HEK293 (cell line): ENCODE measurements at regions not wholly inside any gene's neighbourhood (a gene's known extent, or its start where the extent isn't known, plus 50 kb on each side); places are given as distances from the start of the nearest gene placed in this dataset.

ENCODE experiments used
- CTCF ChIA-PET: fragments of 350-600 bp; formaldehyde crosslinking; extraction: SDS; loops from one replicate; lab custom pipeline; 2021; ENCODE audit warnings: antibody characterized with exemption; lab: Yijun Ruan, JAX
- POLR2A ChIA-PET: fragments of 300-600 bp; formaldehyde crosslinking; extraction: SDS; loops from one replicate; lab custom pipeline; 2020; ENCODE audit warnings: antibody characterized with exemption, inconsistent platforms; lab: Yijun Ruan, JAX
- H3K27ac ChIP-seq: fragments of 200-500 bp; sonication (Bioruptor generic); 2 replicates; pipeline ENCODE4 v1.5.1; 2014; ENCODE audit warnings: low read depth, low read length, control low read depth, inconsistent platforms; ENCODE audit errors: extremely low read depth
- H3K36me3 ChIP-seq, 2 experiments: fragments of 200-500 bp in 1 of 2; sonication (Bioruptor generic) in 1 of 2; 1 replicate in 1 of 2; 2 replicates in 1 of 2; pipeline ENCODE4 v1.5.1; 2014 to 2017; ENCODE audit warnings: inconsistent platforms in 2 of 2, low read length in 2 of 2; ENCODE audit not compliant: control insufficient read depth in 2 of 2, insufficient read depth in 1 of 2
- H3K4me1 ChIP-seq: fragments of 200-500 bp; sonication (Bioruptor generic); 2 replicates; pipeline ENCODE4 v1.5.1; 2014; ENCODE audit warnings: mild to moderate bottlenecking, low read length, inconsistent platforms; ENCODE audit not compliant: control insufficient read depth, insufficient read depth
- H3K4me3 ChIP-seq: 2 replicates; pipeline ENCODE4 v1.5.1; 2011; ENCODE audit warnings: low read depth, mild to moderate bottlenecking, control low read depth, low read length, moderate library complexity
- H3K9me3 ChIP-seq: fragments of 200-500 bp; sonication (Bioruptor generic); 2 replicates; pipeline ENCODE4 v1.5.1; 2014; ENCODE audit warnings: low read depth, low read length, inconsistent platforms; ENCODE audit not compliant: control insufficient read depth, insufficient read depth
- HOXD13 ChIP-seq: sonication (generic); formaldehyde crosslinking; IDR thresholded peaks from 2 replicates; pipeline ENCODE4 v1.8.0; 2022; ENCODE audit warnings: missing genetic modification reagents, borderline replicate concordance
- KLF9 ChIP-seq: fragments of 450-650 bp; formaldehyde crosslinking; IDR thresholded peaks from 2 replicates; pipeline ENCODE4 v1.5.1; 2016; ENCODE audit warnings: missing biosample characterization, missing genetic modification characterization, low read depth
- MYNN ChIP-seq: fragments of 450-650 bp; formaldehyde crosslinking; IDR thresholded peaks from 2 replicates; pipeline ENCODE4 v1.5.1; 2016; ENCODE audit warnings: missing biosample characterization, missing genetic modification characterization, borderline replicate concordance
- YY2 ChIP-seq: fragments of 450-650 bp; formaldehyde crosslinking; IDR thresholded peaks from 2 replicates; pipeline ENCODE4 v1.5.1; 2016; ENCODE audit warnings: missing biosample characterization, missing genetic modification characterization
- ZBTB17 ChIP-seq: fragments of 450-650 bp; formaldehyde crosslinking; IDR thresholded peaks from 2 replicates; pipeline ENCODE4 v1.5.1; 2016; ENCODE audit warnings: missing biosample characterization, missing genetic modification characterization
- ZNF16 ChIP-seq: fragments of 450-650 bp; formaldehyde crosslinking; IDR thresholded peaks from 2 replicates; pipeline ENCODE4 v1.5.1; 2016; ENCODE audit warnings: low read depth, missing biosample characterization, missing genetic modification characterization
- ZNF214 ChIP-seq: fragments of 450-650 bp; formaldehyde crosslinking; IDR thresholded peaks from 2 replicates; pipeline ENCODE4 v1.5.1; 2017; ENCODE audit warnings: missing biosample characterization, mild to moderate bottlenecking, missing genetic modification characterization, borderline replicate concordance
- ZNF529 ChIP-seq: fragments of 450-650 bp; formaldehyde crosslinking; IDR thresholded peaks from 2 replicates; pipeline ENCODE4 v1.5.1; 2017; ENCODE audit warnings: missing genetic modification characterization, missing biosample characterization; ENCODE audit not compliant: insufficient replicate concordance
- ZNF571 ChIP-seq: fragments of 450-650 bp; formaldehyde crosslinking; IDR thresholded peaks from 2 replicates; pipeline ENCODE4 v1.5.0; 2017; ENCODE audit warnings: missing biosample characterization, missing genetic modification characterization
- ZNF585B ChIP-seq: fragments of 450-650 bp; formaldehyde crosslinking; IDR thresholded peaks from 2 replicates; pipeline ENCODE4 v1.5.1; 2016; ENCODE audit warnings: missing biosample characterization, missing genetic modification characterization
- ZNF610 ChIP-seq: fragments of 450-650 bp; formaldehyde crosslinking; IDR thresholded peaks from 2 replicates; pipeline ENCODE4 v1.5.1; 2016; ENCODE audit warnings: missing biosample characterization, missing genetic modification characterization, borderline replicate concordance
- ZNF658 ChIP-seq: fragments of 450-650 bp; formaldehyde crosslinking; IDR thresholded peaks from 2 replicates; pipeline ENCODE4; 2016; ENCODE audit warnings: missing biosample characterization, missing genetic modification characterization
- ZNF707 ChIP-seq: fragments of 450-650 bp; formaldehyde crosslinking; IDR thresholded peaks from 2 replicates; pipeline ENCODE4 v1.5.1; 2016; ENCODE audit warnings: missing biosample characterization, missing genetic modification characterization
- ZNF76 ChIP-seq: fragments of 450-650 bp; formaldehyde crosslinking; IDR thresholded peaks from 2 replicates; pipeline ENCODE4; 2016; ENCODE audit warnings: low read depth, missing biosample characterization, missing genetic modification characterization, borderline replicate concordance
- ZXDB ChIP-seq: fragments of 450-650 bp; formaldehyde crosslinking; IDR thresholded peaks from 2 replicates; pipeline ENCODE4 v1.5.1; 2016; ENCODE audit warnings: missing biosample characterization, missing genetic modification characterization
- TF ChIP-seq, protein P1 (sequence below): fragments of 450-650 bp; formaldehyde crosslinking; IDR thresholded peaks from 2 replicates; pipeline ENCODE4 v1.5.1; 2017; ENCODE audit warnings: missing biosample characterization, mild to moderate bottlenecking, missing genetic modification characterization, moderate library complexity
- TF ChIP-seq, protein P2 (sequence below): fragments of 450-650 bp; formaldehyde crosslinking; IDR thresholded peaks from 2 replicates; pipeline ENCODE4 v1.5.1; 2017; ENCODE audit warnings: missing biosample characterization, missing genetic modification characterization
- TF ChIP-seq, protein P3 (sequence below): fragments of 450-650 bp; formaldehyde crosslinking; IDR thresholded peaks from 2 replicates; pipeline ENCODE4 v1.5.1; 2017; ENCODE audit warnings: missing biosample characterization, missing genetic modification characterization
- TF ChIP-seq, protein P4 (sequence below): fragments of 450-650 bp; formaldehyde crosslinking; IDR thresholded peaks from 2 replicates; pipeline ENCODE4 v1.5.1; 2016; ENCODE audit warnings: missing biosample characterization, missing genetic modification characterization
- TF ChIP-seq, protein P5 (sequence below): fragments of 450-650 bp; formaldehyde crosslinking; IDR thresholded peaks from 2 replicates; pipeline ENCODE4 v1.5.1; 2016; ENCODE audit warnings: missing biosample characterization, missing genetic modification characterization

DNA sequence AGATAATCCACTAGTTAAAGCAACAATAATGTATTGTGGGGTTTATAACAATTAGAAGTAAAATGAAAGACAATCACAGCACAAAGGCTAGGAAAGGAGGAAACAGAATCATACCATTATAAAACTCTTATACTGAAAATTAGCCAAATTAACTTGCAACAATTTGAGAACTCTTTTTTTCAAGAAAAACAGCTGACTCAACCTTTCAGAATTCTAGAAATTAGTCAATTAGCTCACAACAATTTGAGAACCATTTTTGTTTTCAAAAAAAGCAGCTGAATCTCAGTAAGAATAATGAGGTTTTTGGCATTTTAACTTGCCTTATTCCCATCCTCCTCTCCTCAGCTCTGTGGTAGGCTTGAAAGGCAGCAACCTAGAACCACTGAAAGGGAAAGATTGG lies 269.9 kb downstream of the NPR3 start:
- H3K9me3 ChIP-seq, result no peaks in the 10 kb centered on the region
- no peak overlapping the region for H3K4me3 ChIP-seq
- H3K27ac ChIP-seq, result no peak overlapping the region
- ChIA-PET POLR2A (no interaction called here), CTCF (interaction anchor here (0.7 kb wide), 1 partner anchor 189 kb away, joined by 3 read pairs; no protein-coding TSS in a partner anchor)
- TF ChIP-seq ZBTB17 (tag by site-specific recombination), result no peak
- no peak for TF ChIP-seq ZNF571
- no peak for TF ChIP-seq MYNN (tag by site-specific recombination)
- no peak for TF ChIP-seq ZNF610 (tag by site-specific recombination)
- TF ChIP-seq, protein P1, sequence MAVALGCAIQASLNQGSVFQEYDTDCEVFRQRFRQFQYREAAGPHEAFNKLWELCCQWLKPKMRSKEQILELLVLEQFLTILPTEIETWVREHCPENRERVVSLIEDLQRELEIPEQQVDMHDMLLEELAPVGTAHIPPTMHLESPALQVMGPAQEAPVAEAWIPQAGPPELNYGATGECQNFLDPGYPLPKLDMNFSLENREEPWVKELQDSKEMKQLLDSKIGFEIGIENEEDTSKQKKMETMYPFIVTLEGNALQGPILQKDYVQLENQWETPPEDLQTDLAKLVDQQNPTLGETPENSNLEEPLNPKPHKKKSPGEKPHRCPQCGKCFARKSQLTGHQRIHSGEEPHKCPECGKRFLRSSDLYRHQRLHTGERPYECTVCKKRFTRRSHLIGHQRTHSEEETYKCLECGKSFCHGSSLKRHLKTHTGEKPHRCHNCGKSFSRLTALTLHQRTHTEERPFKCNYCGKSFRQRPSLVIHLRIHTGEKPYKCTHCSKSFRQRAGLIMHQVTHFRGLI (tag by site-specific recombination), result no peak
- TF ChIP-seq ZNF585B (tag by site-specific recombination), result no peak
- no peak for TF ChIP-seq ZNF707 (tag by site-specific recombination)
- TF ChIP-seq, protein P2, sequence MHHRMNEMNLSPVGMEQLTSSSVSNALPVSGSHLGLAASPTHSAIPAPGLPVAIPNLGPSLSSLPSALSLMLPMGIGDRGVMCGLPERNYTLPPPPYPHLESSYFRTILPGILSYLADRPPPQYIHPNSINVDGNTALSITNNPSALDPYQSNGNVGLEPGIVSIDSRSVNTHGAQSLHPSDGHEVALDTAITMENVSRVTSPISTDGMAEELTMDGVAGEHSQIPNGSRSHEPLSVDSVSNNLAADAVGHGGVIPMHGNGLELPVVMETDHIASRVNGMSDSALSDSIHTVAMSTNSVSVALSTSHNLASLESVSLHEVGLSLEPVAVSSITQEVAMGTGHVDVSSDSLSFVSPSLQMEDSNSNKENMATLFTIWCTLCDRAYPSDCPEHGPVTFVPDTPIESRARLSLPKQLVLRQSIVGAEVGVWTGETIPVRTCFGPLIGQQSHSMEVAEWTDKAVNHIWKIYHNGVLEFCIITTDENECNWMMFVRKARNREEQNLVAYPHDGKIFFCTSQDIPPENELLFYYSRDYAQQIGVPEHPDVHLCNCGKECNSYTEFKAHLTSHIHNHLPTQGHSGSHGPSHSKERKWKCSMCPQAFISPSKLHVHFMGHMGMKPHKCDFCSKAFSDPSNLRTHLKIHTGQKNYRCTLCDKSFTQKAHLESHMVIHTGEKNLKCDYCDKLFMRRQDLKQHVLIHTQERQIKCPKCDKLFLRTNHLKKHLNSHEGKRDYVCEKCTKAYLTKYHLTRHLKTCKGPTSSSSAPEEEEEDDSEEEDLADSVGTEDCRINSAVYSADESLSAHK (tag by site-specific recombination), result no peak
- TF ChIP-seq ZXDB, result no peak
- TF ChIP-seq ZNF658 (tag by site-specific recombination), result no peak
- TF ChIP-seq, protein P3, sequence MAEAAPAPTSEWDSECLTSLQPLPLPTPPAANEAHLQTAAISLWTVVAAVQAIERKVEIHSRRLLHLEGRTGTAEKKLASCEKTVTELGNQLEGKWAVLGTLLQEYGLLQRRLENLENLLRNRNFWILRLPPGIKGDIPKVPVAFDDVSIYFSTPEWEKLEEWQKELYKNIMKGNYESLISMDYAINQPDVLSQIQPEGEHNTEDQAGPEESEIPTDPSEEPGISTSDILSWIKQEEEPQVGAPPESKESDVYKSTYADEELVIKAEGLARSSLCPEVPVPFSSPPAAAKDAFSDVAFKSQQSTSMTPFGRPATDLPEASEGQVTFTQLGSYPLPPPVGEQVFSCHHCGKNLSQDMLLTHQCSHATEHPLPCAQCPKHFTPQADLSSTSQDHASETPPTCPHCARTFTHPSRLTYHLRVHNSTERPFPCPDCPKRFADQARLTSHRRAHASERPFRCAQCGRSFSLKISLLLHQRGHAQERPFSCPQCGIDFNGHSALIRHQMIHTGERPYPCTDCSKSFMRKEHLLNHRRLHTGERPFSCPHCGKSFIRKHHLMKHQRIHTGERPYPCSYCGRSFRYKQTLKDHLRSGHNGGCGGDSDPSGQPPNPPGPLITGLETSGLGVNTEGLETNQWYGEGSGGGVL (tag by site-specific recombination), result no peak
- TF ChIP-seq ZNF76 (tag by site-specific recombination), result no peak
- no peak for TF ChIP-seq ZNF529
- no peak for TF ChIP-seq KLF9 (tag by site-specific recombination)
- no peaks in the 10 kb centered on the region for H3K36me3 ChIP-seq
- H3K4me1 ChIP-seq, result no peaks in the 10 kb centered on the region

DNA sequence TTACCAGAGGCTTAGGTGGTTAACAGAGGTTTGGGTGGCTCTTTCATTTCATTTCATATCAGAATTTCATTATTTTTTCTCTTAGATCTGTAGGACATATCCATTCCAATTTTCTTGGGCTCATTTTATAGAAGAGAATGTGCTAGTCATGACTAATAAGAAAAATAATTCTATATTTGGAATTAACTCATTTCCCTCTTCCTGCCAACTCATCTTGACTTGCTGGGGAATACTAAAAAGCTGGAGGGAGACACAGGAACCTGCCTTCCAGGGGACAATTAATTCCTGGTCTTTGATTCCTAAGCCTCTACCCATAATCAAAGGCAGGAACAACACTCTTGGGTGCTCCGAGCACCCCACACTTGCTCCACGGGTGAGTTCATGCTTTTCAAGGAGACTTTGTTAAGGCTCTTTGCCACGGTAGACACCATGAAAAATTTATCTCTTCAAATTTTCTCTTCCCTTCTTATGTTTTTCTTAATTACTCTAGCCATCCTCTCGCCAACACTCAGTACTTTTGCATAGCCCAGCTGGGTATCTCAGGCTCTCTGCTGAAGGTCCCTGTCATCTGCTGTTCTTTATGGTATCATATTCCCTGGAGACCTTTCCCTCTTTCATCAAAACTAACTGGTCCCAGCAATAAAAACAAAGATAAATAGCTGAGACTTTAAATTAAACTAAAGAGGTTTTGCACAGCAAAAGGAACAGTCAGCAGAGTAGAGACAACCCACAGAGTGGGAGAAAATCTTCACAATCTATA lies 273.9 kb downstream of the NPR3 start:
- Histone ChIP-seq H3K4me3 (no peak overlapping the region), H3K4me1 (no peaks in the 10 kb centered on the region), H3K36me3 (no peaks in the 10 kb centered on the region), H3K9me3 (no peaks in the 10 kb centered on the region), H3K27ac (no peak overlapping the region)
- TF ChIP-seq, protein P4, sequence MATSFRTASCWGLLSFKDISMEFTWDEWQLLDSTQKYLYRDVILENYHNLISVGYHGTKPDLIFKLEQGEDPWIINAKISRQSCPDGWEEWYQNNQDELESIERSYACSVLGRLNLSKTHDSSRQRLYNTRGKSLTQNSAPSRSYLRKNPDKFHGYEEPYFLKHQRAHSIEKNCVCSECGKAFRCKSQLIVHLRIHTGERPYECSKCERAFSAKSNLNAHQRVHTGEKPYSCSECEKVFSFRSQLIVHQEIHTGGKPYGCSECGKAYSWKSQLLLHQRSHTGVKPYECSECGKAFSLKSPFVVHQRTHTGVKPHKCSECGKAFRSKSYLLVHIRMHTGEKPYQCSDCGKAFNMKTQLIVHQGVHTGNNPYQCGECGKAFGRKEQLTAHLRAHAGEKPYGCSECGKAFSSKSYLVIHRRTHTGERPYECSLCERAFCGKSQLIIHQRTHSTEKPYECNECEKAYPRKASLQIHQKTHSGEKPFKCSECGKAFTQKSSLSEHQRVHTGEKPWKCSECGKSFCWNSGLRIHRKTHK, result no peak
- no peak for TF ChIP-seq ZNF16 (tag by site-specific recombination)
- TF ChIP-seq ZNF214 (tag by site-specific recombination), result no peak
- TF ChIP-seq HOXD13 (CRISPR knock-in tag), result no peak
- TF ChIP-seq YY2, result no peak
- TF ChIP-seq, protein P5, sequence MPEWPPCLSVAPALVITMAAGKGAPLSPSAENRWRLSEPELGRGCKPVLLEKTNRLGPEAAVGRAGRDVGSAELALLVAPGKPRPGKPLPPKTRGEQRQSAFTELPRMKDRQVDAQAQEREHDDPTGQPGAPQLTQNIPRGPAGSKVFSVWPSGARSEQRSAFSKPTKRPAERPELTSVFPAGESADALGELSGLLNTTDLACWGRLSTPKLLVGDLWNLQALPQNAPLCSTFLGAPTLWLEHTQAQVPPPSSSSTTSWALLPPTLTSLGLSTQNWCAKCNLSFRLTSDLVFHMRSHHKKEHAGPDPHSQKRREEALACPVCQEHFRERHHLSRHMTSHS (tag by site-specific recombination), result no peak
- ChIA-PET POLR2A (no interaction called here), CTCF (interaction anchor here (0.6 kb wide), 2 partner anchors 278 to 892 kb away, joined by 3 read pairs; no protein-coding TSS in a partner anchor)
